WTC11 (cell line): ENCODE measurements at regions not wholly inside any gene's neighbourhood (a gene's known extent, or its start where the extent isn't known, plus 50 kb on each side); places are given as distances from the start of the nearest gene placed in this dataset.

Experiments
- ATAC-seq: fragments of 200-7000 bp; cut with Tn5 transposase; 2 replicates; pipeline ENCODE4 v1.10.0; 2021; ENCODE audit warnings: mild to moderate bottlenecking, moderate library complexity
- CTCF ChIA-PET: fragments of 300-600 bp; sonication (Branson Sonifier 250); formaldehyde crosslinking; loops from one replicate; lab custom pipeline; 2021; ENCODE audit warnings: antibody characterized with exemption; lab: Charles Lee
- POLR2A ChIA-PET: fragments of 350-600 bp; sonication (Branson Sonifier 250); formaldehyde crosslinking; loops from one replicate; lab custom pipeline; 2021; ENCODE audit warnings: antibody characterized with exemption; lab: Charles Lee
- DNase-seq: peaks from one replicate; pipeline ENCODE4 v3.0.0; 2021; ENCODE audit warnings: low spot score
- H3K27ac Mint-ChIP-seq: 2 replicates; pipeline ENCODE4 v1.8.0; 2021; ENCODE audit warnings: mixed read lengths
- H3K27me3 Mint-ChIP-seq: 2 replicates; pipeline ENCODE4 v1.8.0; 2021; ENCODE audit warnings: low read depth, mild to moderate bottlenecking, moderate library complexity, mixed read lengths
- H3K36me3 Mint-ChIP-seq: 2 replicates; pipeline ENCODE4 v1.8.0; 2021; ENCODE audit warnings: mixed read lengths
- H3K4me1 Mint-ChIP-seq: 2 replicates; pipeline ENCODE4 v1.8.0; 2022; ENCODE audit warnings: mixed read lengths
- H3K4me3 Mint-ChIP-seq: 2 replicates; pipeline ENCODE4 v1.8.0; 2021; ENCODE audit warnings: mild to moderate bottlenecking, moderate library complexity, mixed read lengths
- H3K9me3 Mint-ChIP-seq: 2 replicates; pipeline ENCODE4 v1.8.0; 2021; ENCODE audit warnings: mixed read lengths
- ARID4B ChIP-seq: sonication (generic); formaldehyde crosslinking; IDR thresholded peaks from 2 replicates; pipeline ENCODE4 v1.8.0; 2023; ENCODE audit warnings: missing genetic modification reagents, mild to moderate bottlenecking, borderline replicate concordance
- ATF1 ChIP-seq: sonication (generic); formaldehyde crosslinking; IDR thresholded peaks from 2 replicates; pipeline ENCODE4 v1.8.1; 2023; ENCODE audit warnings: mild to moderate bottlenecking, moderate library complexity, missing genetic modification reagents
- ATF2 ChIP-seq: sonication (generic); formaldehyde crosslinking; IDR thresholded peaks from 2 replicates; pipeline ENCODE4 v1.8.1; 2022; ENCODE audit warnings: low read depth, missing genetic modification reagents, borderline replicate concordance
- CREB1 ChIP-seq: sonication (generic); formaldehyde crosslinking; IDR thresholded peaks from 2 replicates; pipeline ENCODE4 v1.8.0; 2023; ENCODE audit warnings: mild to moderate bottlenecking, missing genetic modification reagents
- CREM ChIP-seq: sonication (generic); formaldehyde crosslinking; IDR thresholded peaks from 2 replicates; pipeline ENCODE4 v1.8.1; 2022; ENCODE audit warnings: mild to moderate bottlenecking, missing genetic modification reagents, moderate library complexity
- CTCF ChIP-seq: fragments of 200-600 bp; IDR thresholded peaks from 2 replicates; pipeline ENCODE4 v1.8.0; 2022; ENCODE audit warnings: antibody characterized with exemption
- E2F1 ChIP-seq: sonication (generic); formaldehyde crosslinking; IDR thresholded peaks from 2 replicates; pipeline ENCODE4 v1.8.0; 2022; ENCODE audit warnings: mild to moderate bottlenecking, missing genetic modification reagents
- FOXJ3 ChIP-seq: sonication (generic); formaldehyde crosslinking; IDR thresholded peaks from 2 replicates; pipeline ENCODE4 v1.9.0; 2021; ENCODE audit warnings: missing genetic modification reagents, mild to moderate bottlenecking, borderline replicate concordance
- IRF1 ChIP-seq: sonication (generic); formaldehyde crosslinking; IDR thresholded peaks from 2 replicates; pipeline ENCODE4 v1.8.0; 2023; ENCODE audit warnings: missing genetic modification reagents
- NR2C2 ChIP-seq: sonication (generic); formaldehyde crosslinking; IDR thresholded peaks from 2 replicates; pipeline ENCODE4 v1.8.0; 2022; ENCODE audit warnings: mild to moderate bottlenecking, missing genetic modification reagents
- SOX15 ChIP-seq: fragments of 250-450 bp; sonication (Bioruptor Pico); IDR thresholded peaks from 2 replicates; pipeline ENCODE4 v1.9.0; 2021; ENCODE audit warnings: mild to moderate bottlenecking
- TEAD1 ChIP-seq: sonication (generic); formaldehyde crosslinking; IDR thresholded peaks from 2 replicates; pipeline ENCODE4 v1.8.0; 2022; ENCODE audit warnings: mild to moderate bottlenecking, missing genetic modification reagents
- ZNF121 ChIP-seq: sonication (generic); formaldehyde crosslinking; IDR thresholded peaks from 2 replicates; pipeline ENCODE4 v1.8.0; 2023; ENCODE audit warnings: missing genetic modification reagents
- ZNF138 ChIP-seq: sonication (generic); formaldehyde crosslinking; conservative IDR thresholded peaks from 2 replicates; pipeline ENCODE4 v1.8.1; 2022; ENCODE audit warnings: mild to moderate bottlenecking, moderate library complexity, missing genetic modification reagents
- ZNF281 ChIP-seq: sonication (generic); formaldehyde crosslinking; IDR thresholded peaks from 2 replicates; pipeline ENCODE4 v1.8.0; 2023; ENCODE audit warnings: mild to moderate bottlenecking, missing genetic modification reagents
- ZNF396 ChIP-seq: fragments of 250-450 bp; sonication (Bioruptor Pico); IDR thresholded peaks from 2 replicates; pipeline ENCODE4 v1.8.0; 2021; ENCODE audit warnings: mild to moderate bottlenecking, moderate library complexity, borderline replicate concordance
- ZNF532 ChIP-seq: fragments of 250-450 bp; sonication (Bioruptor Pico); IDR thresholded peaks from 2 replicates; pipeline ENCODE4 v1.9.0; 2021; ENCODE audit warnings: mild to moderate bottlenecking, borderline replicate concordance

GRCh38 chr18:40186677-40187076 lies 1768.4 kb upstream of the PIK3C3 start:
- no peak overlapping the region for H3K4me3 Mint-ChIP-seq
- ATAC-seq (no peak), DNase-seq (no peak)
- H3K4me1 Mint-ChIP-seq, result peaks cover 7% of the 10 kb centered on the region
- H3K9me3 Mint-ChIP-seq, result peaks cover 6% of the 10 kb centered on the region; the same call in 1 of the 2 replicates
- POLR2A ChIA-PET, result no interaction called here
- TF ChIP-seq ARID4B (no peak), ZNF532 (CRISPR knock-in tag) (no peak), CREM (no peak), E2F1 (no peak), ZNF138 (no peak), CREB1 (CRISPR knock-in tag) (no peak), NR2C2 (CRISPR knock-in tag) (no peak), SOX15 (CRISPR knock-in tag) (no peak)
- no peaks in the 10 kb centered on the region for H3K27me3 Mint-ChIP-seq
- no peak overlapping the region for H3K27ac Mint-ChIP-seq
- CTCF ChIA-PET, result no interaction called here
- H3K36me3 Mint-ChIP-seq, result 0 out of 2 replicates have a peak, but pooled peaks cover 2% of the 10 kb centered on the region

GRCh38 chr18:40179729-40180461 lies 1775.1 kb upstream of the PIK3C3 start:
- DNase-seq, result no peak
- POLR2A ChIA-PET, result no interaction called here
- no peak overlapping the region for H3K4me3 Mint-ChIP-seq
- TF ChIP-seq ZNF121 (CRISPR knock-in tag) (no peak), ATF1 (CRISPR knock-in tag) (no peak), ZNF281 (no peak), ATF2 (CRISPR knock-in tag) (no peak), ZNF396 (CRISPR knock-in tag) (no peak), CREB1 (CRISPR knock-in tag) (no peak), CTCF (no peak), IRF1 (CRISPR knock-in tag) (no peak), TEAD1 (CRISPR knock-in tag) (no peak), FOXJ3 (CRISPR knock-in tag) (no peak)

More at GRCh38 chr18:40179729-40180461, 1775.1 kb upstream of the PIK3C3 start:
- ATAC-seq, result peak; percentile 53; the same call in 1 of the 2 replicates
- no peaks in the 10 kb centered on the region for H3K36me3 Mint-ChIP-seq
- H3K9me3 Mint-ChIP-seq, result peaks cover 6% of the 10 kb centered on the region; the same call in 1 of the 2 replicates
- CTCF ChIA-PET, result no interaction called here
- H3K27me3 Mint-ChIP-seq, result no peaks in the 10 kb centered on the region
- H3K4me1 Mint-ChIP-seq, result peaks cover 25% of the 10 kb centered on the region
- H3K27ac Mint-ChIP-seq, result no peak overlapping the region
